HepG2 (cell line): ENCODE measurements at regions not wholly inside any gene's neighbourhood (a gene's known extent, or its start where the extent isn't known, plus 50 kb on each side); places are given as distances from the start of the nearest gene placed in this dataset.

ENCODE experiments used
- ATAC-seq: fragments of 200-7000 bp; cut with Tn5 transposase; 3 replicates; pipeline ENCODE4 v1.9.1; 2020; ENCODE audit warnings: mild to moderate bottlenecking, moderate library complexity
- BruUV-seq: library from RNA; stranded (reverse); fragments of 400-500 nt; replicated peaks from 2 replicates; lab custom pipeline; 2021; lab: Mats Ljungman, UMichigan
- CTCF ChIA-PET: fragments of 300-600 bp; formaldehyde crosslinking; extraction: SDS; loops from one replicate; lab custom pipeline; 2021; ENCODE audit warnings: low total read pairs, inconsistent platforms, low intra/inter-chr PET ratio; lab: Yijun Ruan, JAX
- POLR2A ChIA-PET: fragments of 350-600 bp; sonication (Branson Sonifier 250); formaldehyde crosslinking; loops from one replicate; lab custom pipeline; 2020; ENCODE audit warnings: antibody characterized with exemption, inconsistent platforms; lab: Yijun Ruan, JAX
- DNase-seq: peaks from one replicate; pipeline ENCODE4 v3.0.0-alpha.2; 2015; ENCODE audit warnings: low spot score
- FAIRE-seq: peaks from 3 replicates; lab custom pipeline; 2011; peaks lifted over from hg19 to GRCh38; lab: Jason Lieb, UNC
- H2AFZ ChIP-seq: one replicate; pipeline ENCODE4 v1.6.1; 2011; ENCODE audit warnings: low read length, inconsistent platforms
- H3K27ac ChIP-seq: fragments of 300-600 bp; 3 replicates; pipeline ENCODE4 v1.8.0; 2011; ENCODE audit warnings: mixed run types, mild to moderate bottlenecking, mixed read lengths, low read length, inconsistent platforms; ENCODE audit not compliant: insufficient read depth; ENCODE audit errors: extremely low read length
- H3K27me3 ChIP-seq, 2 experiments: fragments of 200-600 bp in 1 of 2; 2 replicates in 1 of 2; 3 replicates in 1 of 2; pipeline versions ENCODE4 v1.6.0 to v1.8.0; 2011; ENCODE audit warnings: low read length in 2 of 2, mild to moderate bottlenecking in 2 of 2, moderate library complexity in 2 of 2, inconsistent platforms in 1 of 2; ENCODE audit not compliant: insufficient read depth in 2 of 2, control insufficient read depth in 1 of 2
- H3K36me3 ChIP-seq, 2 experiments: fragments of 200-600 bp in 1 of 2; replicated peaks in 1 of 2; 2 replicates in 1 of 2; 3 replicates in 1 of 2; pipeline versions ENCODE4 v1.5.1 to v1.8.0; 2011; ENCODE audit warnings: low read length in 2 of 2, inconsistent platforms in 1 of 2; ENCODE audit not compliant: insufficient read depth in 2 of 2, control insufficient read depth in 1 of 2
- H3K4me1 ChIP-seq: 2 replicates; pipeline ENCODE4 v1.5.1; 2012; ENCODE audit warnings: low read length, inconsistent platforms; ENCODE audit not compliant: insufficient read depth
- H3K4me2 ChIP-seq: 2 replicates; pipeline ENCODE4 v1.6.0; 2011; ENCODE audit warnings: low read depth, low read length, inconsistent platforms
- H3K4me3 ChIP-seq, 3 experiments: fragments of 200-600 bp in 1 of 3; sonication (generic), shearing (Covaris generic) in 1 of 3; replicated peaks in 1 of 3; 2 replicates each; pipeline ENCODE4 v1.5.1; 2011 to 2016; ENCODE audit warnings: low read length in 3 of 3, inconsistent platforms in 2 of 3, low read depth in 2 of 3, mild to moderate bottlenecking in 2 of 3, control low read depth in 1 of 3, mixed read lengths in 1 of 3; ENCODE audit not compliant: insufficient read depth in 1 of 3
- H3K79me2 ChIP-seq: one replicate; pipeline ENCODE4 v1.6.1; 2011; ENCODE audit warnings: low read length, inconsistent platforms; ENCODE audit not compliant: insufficient read depth
- H3K9ac ChIP-seq: 2 replicates; pipeline ENCODE4 v1.6.0; 2011; ENCODE audit warnings: mild to moderate bottlenecking, low read depth, low read length, inconsistent platforms; ENCODE audit not compliant: insufficient read depth
- H3K9me3 ChIP-seq: 2 replicates; pipeline ENCODE4 v1.5.1; 2012; ENCODE audit warnings: mild to moderate bottlenecking, low read length
- H4K20me1 ChIP-seq: 2 replicates; pipeline ENCODE4 v1.6.0; 2011; ENCODE audit warnings: inconsistent platforms, mild to moderate bottlenecking, low read length, moderate library complexity; ENCODE audit not compliant: insufficient read depth
- CC2D1A ChIP-seq: sonication (generic); formaldehyde crosslinking; IDR thresholded peaks from 2 replicates; pipeline ENCODE4 v1.8.1; 2023; ENCODE audit warnings: mild to moderate bottlenecking, missing genetic modification reagents
- FOXM1 ChIP-seq: sonication (generic); formaldehyde crosslinking; IDR thresholded peaks from 2 replicates; pipeline ENCODE4 v1.5.0; 2020; ENCODE audit warnings: missing genetic modification reagents
- MNT ChIP-seq: fragments of 450-650 bp; IDR thresholded peaks from 2 replicates; pipeline ENCODE4 v1.6.1; 2016
- NKX3-1 ChIP-seq: sonication (generic); formaldehyde crosslinking; IDR thresholded peaks from 2 replicates; pipeline ENCODE4 v1.5.0; 2020; ENCODE audit warnings: missing genetic modification reagents
- PAXIP1 ChIP-seq: sonication (generic); formaldehyde crosslinking; conservative IDR thresholded peaks from 2 replicates; pipeline ENCODE4 v1.4.0; 2020; ENCODE audit warnings: mild to moderate bottlenecking, missing genetic modification reagents, moderate library complexity
- TEF ChIP-seq: sonication (generic); formaldehyde crosslinking; IDR thresholded peaks from 2 replicates; pipeline ENCODE4 v1.5.0; 2020; ENCODE audit warnings: missing genetic modification reagents
- ZNF230 ChIP-seq: sonication (generic); formaldehyde crosslinking; IDR thresholded peaks from 2 replicates; pipeline ENCODE4 v1.4.0; 2020; ENCODE audit warnings: mild to moderate bottlenecking, missing genetic modification reagents
- ZNF30 ChIP-seq: sonication (generic); formaldehyde crosslinking; IDR thresholded peaks from 2 replicates; pipeline ENCODE4 v1.5.0; 2020; ENCODE audit warnings: mild to moderate bottlenecking, missing genetic modification reagents
- ZNF549 ChIP-seq: sonication (generic); formaldehyde crosslinking; IDR thresholded peaks from 2 replicates; pipeline ENCODE4 v1.5.0; 2020; ENCODE audit warnings: missing genetic modification reagents
- ZNF580 ChIP-seq: IDR thresholded peaks from 2 replicates; pipeline ENCODE4 v1.6.1; 2016; ENCODE audit warnings: low read depth, borderline replicate concordance
- ZNF629 ChIP-seq: sonication (generic); formaldehyde crosslinking; conservative IDR thresholded peaks from 2 replicates; pipeline ENCODE4 v1.5.0; 2020; ENCODE audit warnings: missing genetic modification reagents
- ZNF781 ChIP-seq: sonication (generic); formaldehyde crosslinking; IDR thresholded peaks from 2 replicates; pipeline ENCODE4 v1.5.1; 2020; ENCODE audit warnings: borderline replicate concordance, mild to moderate bottlenecking, missing genetic modification reagents; ENCODE audit errors: not compliant biosample characterization
- ZNF782 ChIP-seq: sonication (generic); formaldehyde crosslinking; IDR thresholded peaks from 2 replicates; pipeline ENCODE4 v1.4.0; 2020; ENCODE audit warnings: missing genetic modification reagents, mild to moderate bottlenecking, borderline replicate concordance
- WGBS: methylation state at CpG from one replicate; pipeline ENCODE4 v1.1.6; 2017; ENCODE audit warnings: low lambda C conversion rate; 5-methylcytosine and 5-hydroxymethylcytosine counted together
- in situ Hi-C: cut with HindIII; loops from 2 replicates; pipeline ENCODE4 v1.10.0; 2017; ENCODE audit warnings: low pct_unique_long_range_greater_than_20kb; ENCODE audit not compliant: extremely low pct_ligation_motif_present
- intact Hi-C: fragments of 100-400 bp; cut with micrococcal nuclease; formaldehyde crosslinking; loops from one replicate; pipeline ENCODE4 v1.10.0; 2022; ENCODE audit not compliant: unreplicated experiment

GRCh38 chr10:125424191-125424847 lies 258.6 kb downstream of the TEX36 start:
- TF ChIP-seq MNT (peak; percentile 87), CC2D1A (CRISPR knock-in tag) (no peak), ZNF781 (CRISPR knock-in tag) (no peak)
- in situ Hi-C loops, result no loop called here
- Histone ChIP-seq H3K9me3 (no peaks in the 10 kb centered on the region), H4K20me1 (no peaks in the 10 kb centered on the region), H3K27ac (no peak overlapping the region), H3K4me1 (no peaks in the 10 kb centered on the region), H3K9ac (no peak overlapping the region), H3K36me3 (no peaks in the 10 kb centered on the region), H2AFZ (no peak overlapping the region), H3K27me3 (peaks cover 1 to 7% of the 10 kb centered on the region in 2 experiments; a peak in 1 of 5 replicates), H3K4me3 (no peak overlapping the region), H3K79me2 (no peaks in the 10 kb centered on the region), H3K4me2 (no peak overlapping the region)
- ChIA-PET POLR2A (no interaction called here), CTCF (no interaction called here)
- WGBS, result 6% methylated on average over 11 of the region's 13 CpGs
- intact Hi-C loops, result no loop called here
- ATAC-seq (no peak), DNase-seq (no peak), FAIRE-seq (no peak)
- BruUV-seq, result no TSS peak

- POLR2A ChIA-PET, result no interaction called here
- TF ChIP-seq ZNF580 (CRISPR knock-in tag), result no peak
- no peak for TF ChIP-seq TEF (CRISPR knock-in tag)
- no peak for TF ChIP-seq FOXM1 (CRISPR knock-in tag)
- no peak for TF ChIP-seq ZNF782 (CRISPR knock-in tag)
- no peak for TF ChIP-seq PAXIP1 (CRISPR knock-in tag)
- TF ChIP-seq ZNF629 (CRISPR knock-in tag), result no peak
- no peak for TF ChIP-seq ZNF230 (CRISPR knock-in tag)
- TF ChIP-seq ZNF549 (CRISPR knock-in tag), result no peak
- no peak for TF ChIP-seq NKX3-1 (CRISPR knock-in tag)
- no peak for TF ChIP-seq ZNF30 (CRISPR knock-in tag)
Measured at GRCh38 chr10:125423569-125423968, 259.4 kb downstream of the TEX36 start.

More at GRCh38 chr10:125423569-125423968, 259.4 kb downstream of the TEX36 start:
- ATAC-seq (no peak), DNase-seq (no peak), FAIRE-seq (no peak)
- CTCF ChIA-PET, result no interaction called here
- H3K27ac ChIP-seq, result no peak overlapping the region
- no peak overlapping the region for H3K4me3 ChIP-seq
- H3K4me1 ChIP-seq, result no peaks in the 10 kb centered on the region
- peaks cover 1 to 7% of the 10 kb centered on the region in 2 experiments; a peak in 1 of 5 replicates for H3K27me3 ChIP-seq
- H2AFZ ChIP-seq, result no peak overlapping the region
- no TSS peak for BruUV-seq
- in situ Hi-C loops, result no loop called here
- H4K20me1 ChIP-seq, result no peaks in the 10 kb centered on the region
- H3K9ac ChIP-seq, result no peak overlapping the region
- no peak overlapping the region for H3K4me2 ChIP-seq
- H3K36me3 ChIP-seq, result no peaks in the 10 kb centered on the region
- 2% methylated on average over 9 of the region's 9 CpGs for WGBS
- no peaks in the 10 kb centered on the region for H3K79me2 ChIP-seq
- intact Hi-C loops, result no loop called here
- H3K9me3 ChIP-seq, result no peaks in the 10 kb centered on the region
